ENCODE measurements at regions not wholly inside any gene's neighbourhood (a gene's known extent, or its start where the extent isn't known, plus 50 kb on each side); places are given as distances from the start of the nearest gene placed in this dataset.

- no peak overlapping the region for H3K27ac ChIP-seq
- H3K9me3 ChIP-seq, result no peaks in the 10 kb centered on the region; the same call in 2 of the 3 replicates
- TF ChIP-seq, protein P1, sequence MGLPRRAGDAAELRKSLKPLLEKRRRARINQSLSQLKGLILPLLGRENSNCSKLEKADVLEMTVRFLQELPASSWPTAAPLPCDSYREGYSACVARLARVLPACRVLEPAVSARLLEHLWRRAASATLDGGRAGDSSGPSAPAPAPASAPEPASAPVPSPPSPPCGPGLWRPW (IDR thresholded peaks at IDR 0.05), result no peak
- no peak for TF ChIP-seq E2F6 (IDR thresholded peaks at IDR 0.05; ENCODE audit: borderline replicate concordance, low read depth)
- no peak for TF ChIP-seq TP53 (CRISPR knock-in tag; IDR thresholded peaks at IDR 0.05)
- TF ChIP-seq EP300 (IDR thresholded peaks at IDR 0.05), result no peak
- TF ChIP-seq CBX8 (IDR thresholded peaks at IDR 0.05), result no peak
- TF ChIP-seq, protein P2, sequence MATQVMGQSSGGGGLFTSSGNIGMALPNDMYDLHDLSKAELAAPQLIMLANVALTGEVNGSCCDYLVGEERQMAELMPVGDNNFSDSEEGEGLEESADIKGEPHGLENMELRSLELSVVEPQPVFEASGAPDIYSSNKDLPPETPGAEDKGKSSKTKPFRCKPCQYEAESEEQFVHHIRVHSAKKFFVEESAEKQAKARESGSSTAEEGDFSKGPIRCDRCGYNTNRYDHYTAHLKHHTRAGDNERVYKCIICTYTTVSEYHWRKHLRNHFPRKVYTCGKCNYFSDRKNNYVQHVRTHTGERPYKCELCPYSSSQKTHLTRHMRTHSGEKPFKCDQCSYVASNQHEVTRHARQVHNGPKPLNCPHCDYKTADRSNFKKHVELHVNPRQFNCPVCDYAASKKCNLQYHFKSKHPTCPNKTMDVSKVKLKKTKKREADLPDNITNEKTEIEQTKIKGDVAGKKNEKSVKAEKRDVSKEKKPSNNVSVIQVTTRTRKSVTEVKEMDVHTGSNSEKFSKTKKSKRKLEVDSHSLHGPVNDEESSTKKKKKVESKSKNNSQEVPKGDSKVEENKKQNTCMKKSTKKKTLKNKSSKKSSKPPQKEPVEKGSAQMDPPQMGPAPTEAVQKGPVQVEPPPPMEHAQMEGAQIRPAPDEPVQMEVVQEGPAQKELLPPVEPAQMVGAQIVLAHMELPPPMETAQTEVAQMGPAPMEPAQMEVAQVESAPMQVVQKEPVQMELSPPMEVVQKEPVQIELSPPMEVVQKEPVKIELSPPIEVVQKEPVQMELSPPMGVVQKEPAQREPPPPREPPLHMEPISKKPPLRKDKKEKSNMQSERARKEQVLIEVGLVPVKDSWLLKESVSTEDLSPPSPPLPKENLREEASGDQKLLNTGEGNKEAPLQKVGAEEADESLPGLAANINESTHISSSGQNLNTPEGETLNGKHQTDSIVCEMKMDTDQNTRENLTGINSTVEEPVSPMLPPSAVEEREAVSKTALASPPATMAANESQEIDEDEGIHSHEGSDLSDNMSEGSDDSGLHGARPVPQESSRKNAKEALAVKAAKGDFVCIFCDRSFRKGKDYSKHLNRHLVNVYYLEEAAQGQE (IDR thresholded peaks at IDR 0.05), result no peak
- TF ChIP-seq NFE2L2 (conservative IDR thresholded peaks at IDR 0.05; ENCODE audit: low read length), result no peak
- TF ChIP-seq NR3C1 (IDR thresholded peaks at IDR 0.05), result no peak
- no peak for TF ChIP-seq FOSL2 (IDR thresholded peaks at IDR 0.05)
- no peak for TF ChIP-seq FOSL2 (CRISPR knock-in tag; IDR thresholded peaks at IDR 0.05)
- no peak for TF ChIP-seq FOSB (CRISPR knock-in tag; IDR thresholded peaks at IDR 0.05)
- no peak for TF ChIP-seq CHD2 (IDR thresholded peaks at IDR 0.05; ENCODE audit: low read length, partially characterized antibody)
- TF ChIP-seq RNF2 (IDR thresholded peaks at IDR 0.05; ENCODE audit: borderline replicate concordance, low read depth), result no peak
- no peak for TF ChIP-seq RARB (CRISPR knock-in tag; IDR thresholded peaks at IDR 0.05)
- no peak overlapping the region for H3K4me2 ChIP-seq
- no peaks in the 10 kb centered on the region for H3K4me1 ChIP-seq
- ATAC-seq (no peak), DNase-seq (ENCODE audit: low read depth in 1 of 2, low spot score in 1 of 2) (no peak), FAIRE-seq (no peak)
- CTCF ChIA-PET, result no interaction called here
- WGBS (ENCODE audit: missing lambda C conversion rate), result 0% methylated on average over 1 of the region's 1 CpG
- POLR2A ChIA-PET, result no interaction called here
- no peak overlapping the region for H3K4me3 ChIP-seq
These were observed 616.5 kb downstream of the TRHDE start for GRCh38 chr12:72888693-72889092.

- no peak for FAIRE-seq
- POLR2A ChIA-PET, result no interaction called here
- 6% methylated on average over 1 of the region's 1 CpG for WGBS (ENCODE audit: missing lambda C conversion rate)
- no peaks in the 10 kb centered on the region for H3K4me1 ChIP-seq
- no peak overlapping the region for H3K27ac ChIP-seq
- ATAC-seq, result no peak
- TF ChIP-seq NFE2L2 (conservative IDR thresholded peaks at IDR 0.05; ENCODE audit: low read length), result no peak
- CTCF ChIA-PET, result no interaction called here
- H3K4me3 ChIP-seq, result no peak overlapping the region
- H3K9me3 ChIP-seq, result no peaks in the 10 kb centered on the region
- no peak overlapping the region for H3K4me2 ChIP-seq
- no peak for DNase-seq (ENCODE audit: low read depth in 1 of 2, low spot score in 1 of 2)
These were observed 617.6 kb downstream of the TRHDE start for GRCh38 chr12:72889791-72890190.

DNA sequence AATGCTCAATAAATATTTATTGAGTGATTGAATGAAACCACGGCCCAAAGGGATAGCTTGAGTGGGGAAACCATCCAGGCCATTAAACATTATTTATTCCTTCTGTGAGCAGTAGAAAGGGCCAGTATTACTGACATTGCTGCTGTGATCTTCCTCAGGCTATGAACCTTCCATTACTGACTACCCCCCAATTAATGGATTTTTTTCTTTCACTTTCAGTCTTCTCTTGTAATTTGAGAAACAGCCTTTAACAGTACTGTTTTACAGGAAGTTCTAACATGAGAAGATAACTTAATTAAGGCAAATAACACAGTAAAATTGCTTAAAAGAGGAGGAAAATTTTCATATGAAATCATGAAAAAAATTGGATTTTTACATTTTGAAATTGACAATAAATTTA lies 629.5 kb downstream of the TRHDE start:
- TF ChIP-seq MAZ (IDR thresholded peaks at IDR 0.05; ENCODE audit: borderline replicate concordance, low read depth, low read length) (no peak), RNF2 (IDR thresholded peaks at IDR 0.05; ENCODE audit: borderline replicate concordance, low read depth) (no peak), E2F6 (IDR thresholded peaks at IDR 0.05; ENCODE audit: borderline replicate concordance, low read depth) (no peak), FOXS1 (CRISPR knock-in tag; IDR thresholded peaks at IDR 0.05) (no peak), POLR2AphosphoS2 (conservative IDR thresholded peaks at IDR 0.05; ENCODE audit: low read length) (no peak), TFCP2L1 (CRISPR knock-in tag; IDR thresholded peaks at IDR 0.05) (no peak), POLR2A (IDR thresholded peaks at IDR 0.05; ENCODE audit: low read length) (no peak), CHD2 (IDR thresholded peaks at IDR 0.05; ENCODE audit: low read length, partially characterized antibody) (no peak), NFE2L2 (conservative IDR thresholded peaks at IDR 0.05; ENCODE audit: low read length) (no peak), EP300 (IDR thresholded peaks at IDR 0.05) (no peak), ESRRA (IDR thresholded peaks at IDR 0.05; ENCODE audit: borderline replicate concordance, low read length) (no peak)
- TF ChIP-seq, protein P3, sequence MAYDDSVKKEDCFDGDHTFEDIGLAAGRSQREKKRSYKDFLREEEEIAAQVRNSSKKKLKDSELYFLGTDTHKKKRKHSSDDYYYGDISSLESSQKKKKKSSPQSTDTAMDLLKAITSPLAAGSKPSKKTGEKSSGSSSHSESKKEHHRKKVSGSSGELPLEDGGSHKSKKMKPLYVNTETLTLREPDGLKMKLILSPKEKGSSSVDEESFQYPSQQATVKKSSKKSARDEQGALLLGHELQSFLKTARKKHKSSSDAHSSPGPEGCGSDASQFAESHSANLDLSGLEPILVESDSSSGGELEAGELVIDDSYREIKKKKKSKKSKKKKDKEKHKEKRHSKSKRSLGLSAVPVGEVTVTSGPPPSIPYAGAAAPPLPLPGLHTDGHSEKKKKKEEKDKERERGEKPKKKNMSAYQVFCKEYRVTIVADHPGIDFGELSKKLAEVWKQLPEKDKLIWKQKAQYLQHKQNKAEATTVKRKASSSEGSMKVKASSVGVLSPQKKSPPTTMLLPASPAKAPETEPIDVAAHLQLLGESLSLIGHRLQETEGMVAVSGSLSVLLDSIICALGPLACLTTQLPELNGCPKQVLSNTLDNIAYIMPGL (CRISPR knock-in tag; IDR thresholded peaks at IDR 0.05; ENCODE audit: borderline replicate concordance), result no peak
- Histone ChIP-seq H3K4me1 (no peaks in the 10 kb centered on the region), H3K9me3 (no peaks in the 10 kb centered on the region), H3K4me2 (no peak overlapping the region), H3K4me3 (no peak overlapping the region), H3K27ac (no peak overlapping the region)
- ChIA-PET POLR2A (no interaction called here), CTCF (no interaction called here)
- FAIRE-seq, result no peak
- 0% methylated on average over 1 of the region's 1 CpG for WGBS (ENCODE audit: missing lambda C conversion rate)
- ATAC-seq, result no peak
- no peak for DNase-seq (ENCODE audit: low read depth in 1 of 2, low spot score in 1 of 2)

Measured in A549 (cell line).